Amniotic stem cell (primary cell): ENCODE measurements at regions not wholly inside any gene's neighbourhood (a gene's known extent, or its start where the extent isn't known, plus 50 kb on each side); places are given as distances from the start of the nearest gene placed in this dataset.
"Not testable (repeated sequence)": the region's sequence is repeated elsewhere in the genome, so short reads cannot be mapped to it uniquely, and the experiment has no call there.

Experiments
- DNase-seq: peaks from one replicate; lab custom pipeline; 2025; lab: John Stamatoyannopoulos, UW

DNA sequence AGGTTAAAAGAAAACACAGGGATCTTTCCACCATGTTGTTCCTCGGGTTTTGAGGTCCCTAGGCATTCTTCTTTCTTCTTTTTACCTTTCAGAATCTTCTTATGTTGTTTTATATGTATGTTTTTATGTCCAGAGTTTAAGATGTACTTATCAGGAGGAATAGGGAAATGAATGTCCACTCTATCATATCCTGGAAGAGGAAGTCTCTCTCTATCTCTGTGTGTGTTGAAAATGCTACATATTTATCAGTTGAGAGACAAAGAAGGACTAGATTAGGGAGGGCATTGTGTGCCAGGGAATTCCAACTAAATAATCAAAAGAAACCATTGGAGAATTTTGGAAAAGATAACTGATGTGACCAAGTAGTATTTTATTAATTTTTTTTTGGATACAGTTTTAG is 200.5 kb upstream of the POT1 start:
- no peak for DNase-seq

DNA sequence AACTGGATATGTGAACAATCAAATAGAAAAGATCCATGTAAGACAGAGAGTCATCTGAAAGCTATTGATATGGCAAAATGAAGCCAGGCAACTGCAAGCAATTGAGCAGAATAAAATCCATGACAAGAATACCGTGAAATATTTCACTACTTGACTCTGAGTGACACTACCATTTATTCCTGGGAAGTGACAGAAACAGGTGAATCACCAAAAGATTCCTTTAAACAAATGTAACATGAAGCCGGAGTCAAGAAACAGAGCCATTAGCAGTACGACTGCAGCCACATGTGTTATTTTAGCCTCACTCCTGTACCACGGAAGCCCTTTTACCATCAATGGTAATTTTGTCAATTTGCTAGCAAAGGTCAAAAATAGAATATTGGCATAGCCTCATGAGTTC is 197.7 kb upstream of the POT1 start:
- no peak for DNase-seq

DNA sequence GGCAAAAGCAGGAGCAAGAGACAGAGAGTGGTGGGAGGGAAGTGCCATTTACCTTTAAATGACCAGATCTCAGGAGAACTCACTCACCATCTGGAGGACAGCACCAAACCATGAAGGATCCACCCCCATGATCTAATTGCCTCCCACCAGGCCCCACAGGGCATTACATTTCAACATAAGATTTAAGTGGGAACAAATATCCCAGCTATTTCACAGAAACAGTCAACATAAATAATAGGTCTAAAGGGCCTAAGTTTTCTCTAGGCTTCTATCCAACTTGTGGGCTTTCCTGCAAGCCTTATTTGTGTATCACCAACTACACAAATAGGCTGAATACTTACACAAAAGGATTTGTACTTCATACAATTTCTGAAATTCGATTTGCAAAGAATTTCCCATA is 196.8 kb upstream of the POT1 start:
- DNase-seq, result no peak

DNA sequence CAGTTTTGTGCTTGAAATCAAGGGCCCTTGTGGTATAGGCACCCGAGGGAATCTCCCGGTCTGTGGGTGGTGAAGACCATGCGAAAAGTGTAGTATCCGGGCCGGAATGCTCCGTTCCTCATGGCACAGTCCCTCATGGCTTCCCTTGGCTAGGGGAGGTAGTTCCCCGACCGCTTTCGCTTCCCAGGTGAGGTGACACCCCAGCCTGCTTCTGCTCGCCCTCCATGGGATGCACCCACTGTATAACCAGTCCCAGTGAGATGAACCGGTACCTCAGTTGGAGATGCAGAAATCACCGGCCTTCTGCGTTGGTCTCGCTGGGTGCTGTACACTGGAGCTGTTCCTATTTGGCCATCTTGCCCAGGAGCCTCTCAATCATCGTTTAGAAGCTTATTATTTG is 195.7 kb upstream of the POT1 start:
- no peak for DNase-seq

DNA sequence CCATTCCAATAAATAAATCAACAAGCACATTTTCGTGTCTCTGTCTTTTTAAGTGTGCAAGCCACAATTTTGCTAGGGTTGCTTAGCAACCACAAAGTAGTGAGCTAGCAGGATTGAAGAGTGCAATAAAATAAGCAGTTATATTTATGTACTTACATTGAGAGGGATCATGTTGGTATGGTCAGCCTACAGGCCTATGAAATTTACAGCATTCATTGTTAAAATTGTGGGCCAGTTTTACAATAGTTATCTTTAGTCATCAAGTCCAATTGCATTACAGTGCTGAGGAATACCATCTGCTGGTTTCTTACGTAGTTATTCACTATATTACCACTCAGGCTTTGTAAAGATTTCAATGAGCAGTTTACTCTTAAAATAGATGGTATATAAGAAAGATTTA is 192.5 kb upstream of the POT1 start:
- no peak for DNase-seq

DNA sequence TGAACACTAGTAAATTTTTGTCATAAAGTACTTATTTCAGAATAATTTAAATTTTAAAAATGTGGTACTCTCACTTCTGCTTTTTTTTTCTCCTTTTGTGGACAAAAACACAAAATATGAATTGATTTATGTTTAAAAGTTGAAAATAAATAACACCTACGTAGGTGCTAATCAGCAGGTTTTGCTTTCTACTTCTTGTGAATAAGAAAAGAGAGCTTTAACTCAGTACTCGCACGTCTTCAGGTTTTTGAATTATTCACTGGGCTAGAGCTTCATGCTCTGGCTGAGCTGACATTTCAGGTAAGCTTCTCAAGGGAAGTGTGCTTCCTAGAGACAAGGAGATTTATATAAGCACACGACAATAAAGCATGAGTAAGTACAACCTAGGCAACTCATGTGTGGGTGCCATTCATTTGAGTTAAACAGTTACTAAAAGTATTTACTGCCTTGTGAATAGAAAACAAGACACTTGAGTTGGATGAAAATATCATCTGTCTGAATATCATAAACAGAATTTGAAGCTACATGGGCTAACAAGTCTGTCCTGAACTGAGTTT is 190.0 kb upstream of the POT1 start:
- DNase-seq, result no peak

DNA sequence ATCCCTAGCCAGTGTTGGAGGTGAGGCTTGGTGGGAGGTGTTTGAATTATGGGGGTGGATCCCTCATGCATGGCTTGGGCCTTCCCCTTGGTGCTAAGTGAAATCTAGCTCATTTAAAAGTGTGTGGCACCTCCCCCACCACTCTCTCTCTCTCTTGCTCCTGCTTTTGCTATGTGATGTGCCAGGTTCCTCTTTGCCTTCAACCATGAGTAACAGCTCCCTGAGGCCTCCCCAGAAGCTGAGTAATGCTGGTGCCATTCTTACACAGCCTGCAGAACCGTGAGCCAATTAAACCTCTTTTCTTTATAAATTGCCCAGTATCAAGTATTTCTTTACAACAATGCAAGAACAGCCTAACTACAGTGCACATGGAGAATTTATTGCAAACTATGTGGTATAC is 188.8 kb upstream of the POT1 start:
- DNase-seq, result no peak

DNA sequence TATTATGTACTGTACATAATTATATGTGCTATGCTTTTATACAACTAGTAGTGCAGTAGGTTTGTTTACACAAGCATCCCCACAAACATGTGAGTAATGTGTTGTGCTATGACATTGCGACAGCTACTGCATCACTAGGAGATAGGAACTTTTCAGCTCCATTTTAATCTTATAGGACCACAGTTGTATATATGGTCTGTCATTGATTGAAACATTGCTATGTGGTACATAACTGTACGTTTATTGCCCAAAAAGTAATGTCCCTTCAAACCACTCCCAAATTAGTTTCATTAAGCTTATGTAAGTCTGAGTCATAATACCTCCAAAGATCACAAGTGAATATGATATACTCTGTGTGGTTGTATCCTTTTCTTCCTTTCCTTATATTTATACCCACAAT is 183.2 kb upstream of the POT1 start:
- DNase-seq, result no peak

DNA sequence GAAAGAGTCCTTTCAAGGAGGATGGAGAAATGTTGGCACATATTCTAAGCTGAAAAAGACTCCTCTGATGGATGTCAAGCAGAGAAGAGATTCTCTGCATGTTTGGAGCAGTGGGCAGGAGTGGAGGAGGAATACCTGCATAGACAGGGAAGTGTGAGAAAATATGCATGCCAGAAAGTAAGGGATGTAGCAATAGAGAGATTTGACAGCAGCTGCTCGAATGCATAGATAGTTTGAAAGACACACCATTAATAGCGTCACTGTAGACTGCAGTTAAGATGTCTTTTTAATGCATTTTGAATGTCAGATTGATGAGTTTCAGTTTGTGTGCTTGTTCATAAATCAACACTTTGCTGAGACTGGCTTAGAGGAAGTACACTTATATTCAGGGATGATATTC is 169.9 kb upstream of the POT1 start:
- no peak for DNase-seq

DNA sequence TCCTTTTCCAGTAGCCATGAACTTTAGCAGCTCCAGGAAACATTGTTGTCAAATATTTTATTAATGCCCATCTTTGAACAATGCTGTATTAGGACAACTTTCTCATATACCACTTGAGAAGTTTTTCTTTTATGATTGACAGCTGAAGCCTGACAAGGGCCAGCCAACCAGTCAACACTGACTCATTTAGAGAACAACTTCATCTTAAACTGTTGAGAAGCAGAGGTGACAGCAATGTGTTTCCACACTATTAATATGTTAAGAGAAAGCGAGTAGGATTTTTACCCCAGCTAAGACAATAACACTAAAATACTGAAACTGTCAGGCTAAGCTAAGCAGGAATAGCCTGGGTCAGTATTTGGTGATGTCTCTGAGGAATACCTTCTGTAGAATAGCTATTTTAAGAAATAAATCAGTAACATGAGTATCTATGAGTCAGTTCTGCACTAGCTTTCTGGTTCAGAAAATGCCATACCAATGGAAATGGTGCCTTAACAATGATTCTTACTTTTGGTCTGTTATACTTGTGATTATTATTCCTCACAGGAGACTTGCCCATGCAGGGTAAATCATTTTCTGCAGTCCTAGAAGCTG is 168.8 kb upstream of the POT1 start:
- DNase-seq, result no peak

DNA sequence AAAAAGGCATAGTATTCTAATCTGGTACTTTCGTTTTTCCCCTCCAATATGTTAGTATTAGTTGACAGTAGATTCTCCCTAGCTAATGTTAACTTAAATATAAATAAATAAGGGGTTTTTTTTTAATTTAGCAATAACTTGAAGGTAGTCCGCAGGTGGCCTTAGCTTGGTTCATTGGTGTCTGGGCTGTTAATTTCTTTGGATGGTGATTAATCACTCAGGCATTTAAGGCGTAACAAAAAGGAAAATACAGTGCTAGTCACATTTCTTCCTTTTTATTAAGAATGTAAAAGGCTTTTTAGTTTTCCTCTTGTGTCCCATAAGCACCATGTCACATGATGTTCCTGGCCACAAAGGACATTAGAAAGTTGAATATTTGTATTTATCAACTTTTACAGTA is 161.0 kb upstream of the POT1 start:
- DNase-seq, result no peak

DNA sequence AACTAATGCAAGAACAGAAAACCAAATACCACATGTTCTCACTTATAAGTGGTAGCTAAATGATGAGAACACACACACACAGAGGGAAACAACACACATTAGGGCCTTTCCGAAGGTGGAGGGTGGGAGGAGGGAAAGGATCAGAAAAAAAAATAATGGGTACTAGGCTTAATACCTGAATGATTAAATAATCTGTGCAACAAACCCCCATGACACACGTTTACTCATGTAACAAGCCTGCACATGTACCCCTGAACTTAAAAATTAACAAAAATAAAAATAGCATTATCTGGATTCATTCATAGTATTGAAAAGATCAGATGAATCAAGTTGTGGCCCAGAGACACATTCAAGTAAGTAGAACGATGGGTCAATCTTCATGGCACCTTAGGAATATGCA is 159.5 kb upstream of the POT1 start:
- no peak for DNase-seq

DNA sequence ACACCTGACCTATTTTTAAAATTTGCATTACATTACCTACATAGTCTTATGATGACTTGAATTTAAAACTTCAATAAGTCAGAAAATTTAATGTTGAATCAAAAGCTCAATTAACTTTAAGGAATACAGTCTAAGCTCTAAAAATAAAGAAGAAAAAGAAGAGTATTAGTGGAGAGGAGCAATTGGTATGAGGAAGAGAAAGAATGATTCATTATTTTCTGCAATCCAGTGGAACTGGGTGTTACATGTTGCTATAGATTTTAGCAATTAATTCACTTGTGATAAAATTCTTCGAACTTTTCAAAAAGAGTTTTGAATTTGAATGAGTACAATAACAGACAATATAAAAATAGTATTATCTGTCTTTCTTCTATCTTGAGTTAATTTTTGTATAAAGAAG is 158.9 kb upstream of the POT1 start:
- DNase-seq, result no peak

DNA sequence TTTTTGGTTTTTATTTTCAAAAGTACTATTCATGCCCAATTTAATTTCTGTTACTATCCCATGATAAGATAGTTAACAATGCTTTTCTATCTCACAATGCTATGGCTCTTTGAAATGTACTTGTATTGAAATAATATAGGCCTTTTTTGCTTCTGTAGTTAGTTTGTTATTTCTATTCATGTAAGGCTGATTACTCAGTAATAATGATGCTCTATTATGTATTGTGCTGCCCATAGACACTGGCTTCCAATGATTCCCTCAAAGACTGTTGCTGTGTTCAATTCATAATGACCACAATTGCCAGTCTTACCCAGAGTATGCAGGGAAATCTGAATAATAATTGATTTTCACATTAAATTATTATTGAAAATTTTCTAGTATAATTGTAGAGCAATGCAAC is 155.5 kb upstream of the POT1 start:
- DNase-seq, result no peak

DNA sequence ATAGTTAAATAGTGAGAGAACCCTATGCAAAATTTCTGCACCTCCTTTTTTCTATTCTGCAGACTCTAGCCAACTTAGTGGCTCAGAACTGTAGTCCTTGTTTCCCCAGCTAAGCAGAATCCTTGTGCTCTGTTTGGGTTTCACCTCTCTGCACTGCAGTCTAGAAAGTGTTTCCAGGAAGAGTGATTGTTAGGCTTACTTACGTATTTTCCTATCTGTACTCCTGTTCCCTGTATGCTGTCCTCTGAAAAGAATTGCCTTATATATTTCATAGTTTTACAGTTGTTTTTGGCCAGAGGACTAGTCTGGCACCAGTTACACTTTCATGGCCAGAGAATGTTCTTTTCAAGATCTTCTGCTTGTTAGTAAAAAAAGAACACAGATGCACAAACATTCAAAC is 154.6 kb upstream of the POT1 start:
- DNase-seq, result no peak

DNA sequence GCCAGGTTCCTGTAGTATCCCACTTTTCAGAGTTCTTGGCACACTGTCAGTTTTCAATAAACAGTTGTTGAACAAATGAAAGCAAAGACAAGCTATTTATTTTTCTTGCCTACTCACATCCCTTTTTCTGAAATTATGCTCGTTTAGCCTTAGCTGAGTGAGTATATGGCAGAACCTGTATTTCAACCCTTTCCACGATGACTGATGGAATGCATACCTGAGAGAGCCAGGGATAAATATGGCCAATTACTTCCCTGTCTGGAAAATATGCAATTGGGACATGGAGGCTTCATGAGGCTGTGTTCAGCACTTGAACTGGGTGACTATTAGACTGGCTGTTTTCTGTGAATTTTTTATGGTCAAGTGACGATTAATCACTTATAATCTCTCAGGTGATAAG is 144.5 kb upstream of the POT1 start:
- no peak for DNase-seq

DNA sequence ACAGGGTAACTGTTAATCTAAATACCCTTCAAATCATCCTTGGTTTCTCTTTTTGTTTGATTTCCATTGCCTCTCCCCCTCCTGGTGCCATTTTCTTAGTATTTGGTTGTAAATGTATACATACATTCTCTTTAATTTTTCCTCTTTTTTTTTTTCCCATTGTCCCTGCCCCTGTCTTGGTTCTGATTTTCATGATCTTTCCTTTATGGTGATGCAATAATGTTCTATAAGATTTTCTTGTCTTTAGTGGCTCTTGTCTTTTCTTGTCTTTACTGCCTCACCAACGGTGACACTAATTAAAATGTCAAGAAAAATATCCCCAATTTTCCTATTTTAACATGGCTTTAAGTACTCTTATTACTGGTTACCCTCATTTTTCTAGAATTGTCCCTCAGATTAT is 135.9 kb upstream of the POT1 start:
- no peak for DNase-seq

DNA sequence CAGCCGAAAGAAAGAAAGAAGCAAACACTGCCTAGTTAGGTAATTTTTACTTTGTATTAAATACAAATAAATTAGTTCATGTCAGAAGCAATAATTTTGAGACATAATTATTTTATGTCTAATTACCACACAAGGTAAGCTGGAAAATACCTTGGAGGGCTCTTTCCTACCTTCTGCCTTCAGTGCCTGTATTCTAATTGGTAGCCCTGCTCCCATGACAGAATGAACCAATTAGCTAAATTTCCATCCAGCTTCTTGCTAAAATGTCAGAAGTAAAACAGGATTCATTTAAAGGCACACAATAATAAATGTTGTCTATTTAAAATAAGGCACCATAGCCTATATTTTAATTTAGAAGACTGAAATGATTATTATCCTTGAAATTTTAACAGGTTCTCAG is 135.4 kb upstream of the POT1 start:
- DNase-seq, result no peak

DNA sequence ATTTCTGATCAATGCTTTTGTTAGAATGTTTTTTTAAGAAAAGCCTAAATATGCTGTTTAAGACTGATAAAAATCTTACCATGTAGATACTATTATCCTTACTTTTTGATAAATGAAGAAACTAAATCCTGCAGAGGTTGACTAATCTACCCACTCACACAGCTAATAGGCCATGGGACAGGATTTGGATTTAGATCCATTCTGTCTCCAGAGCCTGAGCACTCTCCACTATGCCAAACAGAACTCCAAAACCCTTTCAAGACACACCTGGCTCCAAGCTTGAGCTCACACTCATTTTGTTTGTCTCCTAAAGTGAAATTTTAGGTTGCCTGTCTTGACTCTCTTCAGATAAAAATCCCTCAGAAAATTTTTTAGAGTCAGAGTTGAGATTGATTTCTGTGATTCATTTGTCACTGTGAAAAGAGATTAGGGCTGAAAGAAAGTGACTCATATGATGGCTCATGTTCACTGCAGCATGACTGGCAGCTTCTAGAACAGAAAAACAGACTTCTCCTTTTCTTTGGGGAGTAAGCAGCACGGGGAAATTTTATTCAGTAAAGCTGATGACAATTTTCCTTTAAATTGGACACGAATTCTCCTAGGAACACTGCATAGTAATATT is 132.3 kb upstream of the POT1 start:
- no peak for DNase-seq

DNA sequence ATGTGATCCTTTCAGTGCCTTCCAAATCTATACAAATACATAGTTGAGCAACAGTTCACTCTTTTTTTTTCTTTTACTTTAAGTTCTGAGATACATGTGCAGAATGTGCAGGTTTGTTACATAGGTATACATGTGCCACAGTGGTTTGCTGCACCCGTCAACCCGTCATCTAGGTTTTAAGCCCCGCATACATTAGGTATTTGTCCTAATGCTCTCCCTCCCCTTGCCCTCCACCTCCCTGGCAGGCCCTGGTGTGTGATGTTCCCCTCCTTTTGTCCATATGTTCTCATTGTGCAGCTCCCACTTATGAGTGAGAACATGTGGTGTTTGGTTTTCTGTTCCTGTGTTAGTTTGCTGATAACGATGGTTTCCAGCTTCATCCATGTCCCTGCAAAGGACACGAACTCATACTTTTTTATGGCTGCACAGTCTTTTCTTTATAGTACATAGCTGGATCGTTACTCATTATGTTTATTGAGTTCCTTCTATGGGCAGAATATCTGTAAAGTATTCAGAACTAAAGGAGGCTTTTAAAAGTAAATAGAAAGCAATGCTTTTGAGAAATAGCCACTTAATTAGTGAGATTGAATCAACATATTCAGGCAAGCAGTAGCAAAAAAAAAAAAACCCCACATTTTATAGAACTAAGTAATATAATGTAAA is 131.6 kb upstream of the POT1 start:
- DNase-seq, result not testable (repeated sequence)

DNA sequence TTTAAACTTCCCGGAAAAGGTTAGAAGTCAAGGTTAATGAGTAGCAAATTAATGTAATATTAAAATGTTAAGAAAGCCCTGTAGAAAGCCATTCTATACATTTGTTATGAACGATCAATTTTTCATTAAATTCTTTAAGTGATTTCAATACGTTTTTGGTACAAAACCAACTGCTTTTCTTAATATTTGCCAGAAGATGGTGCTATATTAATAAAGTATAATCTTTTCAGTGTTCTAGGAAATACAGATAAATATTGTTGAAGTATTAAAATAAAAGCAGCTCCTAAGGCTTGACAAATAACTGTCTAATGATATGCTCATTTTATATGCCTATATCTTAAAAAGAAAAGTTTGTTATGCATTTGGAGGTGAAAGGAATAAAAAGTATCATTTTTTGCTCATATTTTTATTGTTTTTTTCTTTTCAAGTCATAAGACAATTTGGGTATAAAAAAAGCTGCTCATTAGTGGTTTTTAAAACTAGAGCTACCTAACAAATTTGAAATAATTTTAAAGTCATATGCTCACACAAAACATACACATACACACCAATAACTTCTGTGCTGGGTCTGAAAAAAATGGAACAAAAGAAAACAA is 130.3 kb upstream of the POT1 start:
- no peak for DNase-seq

DNA sequence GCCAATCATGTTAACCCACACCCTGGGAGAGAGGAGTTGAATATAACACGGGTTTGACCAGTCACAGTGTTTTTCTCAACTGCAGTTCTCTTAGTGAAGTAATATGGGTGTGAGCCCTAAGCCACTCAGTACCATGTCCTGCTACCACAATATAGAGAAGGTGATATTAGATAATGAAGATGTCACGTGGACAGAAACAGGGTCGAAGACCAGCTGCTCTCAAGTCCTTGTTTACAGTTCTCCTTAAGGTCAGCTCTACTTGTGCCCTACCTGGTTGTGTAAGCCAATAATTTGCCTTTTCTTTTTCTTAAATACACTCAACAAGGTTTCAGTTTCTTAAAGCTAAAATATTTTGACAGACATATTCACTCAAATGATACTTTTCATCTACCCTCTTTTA is 128.3 kb upstream of the POT1 start:
- no peak for DNase-seq

DNA sequence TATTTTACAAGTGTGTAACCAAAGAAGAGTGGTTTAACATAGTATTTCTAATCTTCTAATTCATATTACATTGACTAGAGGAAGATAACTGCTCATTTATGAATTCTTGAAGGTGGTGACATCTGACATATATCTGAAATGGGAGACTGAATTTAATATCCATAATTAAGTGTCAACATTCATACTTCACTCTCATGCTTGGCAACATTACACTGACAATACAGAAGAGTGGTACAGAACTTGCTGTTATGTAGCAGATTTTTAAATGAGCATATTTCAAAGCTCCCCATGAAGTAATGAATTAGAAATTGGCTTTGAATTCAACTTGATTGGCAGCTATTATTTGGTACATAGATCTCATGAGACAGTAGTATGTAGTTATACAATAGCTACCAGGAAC is 125.8 kb upstream of the POT1 start:
- DNase-seq, result no peak
